DND-41 (cell line): ENCODE measurements at regions not wholly inside any gene's neighbourhood (a gene's known extent, or its start where the extent isn't known, plus 50 kb on each side); places are given as distances from the start of the nearest gene placed in this dataset.

Experiments
- ATAC-seq: fragments of 200-7000 bp; cut with Tn5 transposase; 3 replicates; pipeline ENCODE4 v1.9.1; 2021; ENCODE audit warnings: low read depth; ENCODE audit not compliant: insufficient read depth
- DNase-seq: peaks from one replicate; pipeline ENCODE4 v3.0.0-alpha.2; 2020
- H2AFZ ChIP-seq: 2 replicates; pipeline ENCODE4 v1.6.0; 2012; ENCODE audit warnings: low read depth, low read length
- H3K27ac ChIP-seq: 2 replicates; pipeline ENCODE4 v1.5.1; 2012; ENCODE audit warnings: low read length, inconsistent platforms
- H3K27me3 ChIP-seq: fragments of 200-600 bp; sonication (generic); 2 replicates; pipeline ENCODE4 v1.6.0; 2012; ENCODE audit warnings: low read length, mild to moderate bottlenecking, inconsistent platforms; ENCODE audit not compliant: insufficient read depth, poor library complexity
- H3K36me3 ChIP-seq: 2 replicates; pipeline ENCODE4 v1.5.1; 2012; ENCODE audit warnings: low read length, inconsistent platforms; ENCODE audit not compliant: insufficient read depth
- H3K4me1 ChIP-seq: 2 replicates; pipeline ENCODE4 v1.5.1; 2012; ENCODE audit warnings: mild to moderate bottlenecking, low read length; ENCODE audit not compliant: insufficient read depth
- H3K4me2 ChIP-seq: 2 replicates; pipeline ENCODE4 v1.6.0; 2012; ENCODE audit warnings: mild to moderate bottlenecking, moderate library complexity, low read length, inconsistent platforms; ENCODE audit not compliant: insufficient read depth
- H3K4me3 ChIP-seq, 2 experiments: fragments of 200-600 bp in 1 of 2; shearing (Covaris generic) in 1 of 2; 2 replicates each; pipeline ENCODE4 v1.5.1; 2012 to 2016; ENCODE audit warnings: inconsistent platforms in 2 of 2, low read length in 2 of 2, mild to moderate bottlenecking in 2 of 2, low read depth in 1 of 2, moderate library complexity in 1 of 2
- H3K79me2 ChIP-seq: 2 replicates; pipeline ENCODE4 v1.6.0; 2012; ENCODE audit warnings: low read length, inconsistent platforms; ENCODE audit not compliant: insufficient read depth
- H3K9ac ChIP-seq: 2 replicates; pipeline ENCODE4 v1.6.0; 2012; ENCODE audit warnings: low read depth, mild to moderate bottlenecking, inconsistent platforms, low read length, moderate library complexity
- H3K9me3 ChIP-seq: 2 replicates; pipeline ENCODE4 v1.5.1; 2012; ENCODE audit warnings: low read length, moderate library complexity, mild to moderate bottlenecking, inconsistent platforms; ENCODE audit not compliant: insufficient read depth, severe bottlenecking
- H4K20me1 ChIP-seq: 2 replicates; pipeline ENCODE4 v1.6.0; 2012; ENCODE audit warnings: low read length; ENCODE audit not compliant: insufficient read depth
- EZH2 ChIP-seq: IDR thresholded peaks from 3 replicates; pipeline ENCODE4 v1.6.1; 2012; ENCODE audit warnings: borderline replicate concordance, low read depth, mild to moderate bottlenecking, moderate library complexity, low read length, inconsistent platforms; ENCODE audit not compliant: severe bottlenecking
- TF ChIP-seq, protein P1 (sequence below): IDR thresholded peaks from 2 replicates; pipeline ENCODE4 v1.5.1; 2012; ENCODE audit warnings: borderline replicate concordance, low read length, moderate library complexity, mild to moderate bottlenecking; ENCODE audit not compliant: poor library complexity, severe bottlenecking; ENCODE audit errors: extremely low read depth

GRCh38 chr5:52041842-52042241 is 658.6 kb downstream of the ISL1 start:
- Histone ChIP-seq H3K4me3 (no peak overlapping the region), H3K27me3 (no peaks in the 10 kb centered on the region), H3K9ac (no peak overlapping the region), H3K27ac (no peak overlapping the region), H3K36me3 (no peaks in the 10 kb centered on the region), H2AFZ (no peak overlapping the region), H4K20me1 (no peaks in the 10 kb centered on the region), H3K9me3 (no peaks in the 10 kb centered on the region), H3K79me2 (no peaks in the 10 kb centered on the region), H3K4me1 (no peaks in the 10 kb centered on the region), H3K4me2 (no peak overlapping the region)
- no peak for ATAC-seq
- no peak for TF ChIP-seq EZH2
- TF ChIP-seq, protein P1, sequence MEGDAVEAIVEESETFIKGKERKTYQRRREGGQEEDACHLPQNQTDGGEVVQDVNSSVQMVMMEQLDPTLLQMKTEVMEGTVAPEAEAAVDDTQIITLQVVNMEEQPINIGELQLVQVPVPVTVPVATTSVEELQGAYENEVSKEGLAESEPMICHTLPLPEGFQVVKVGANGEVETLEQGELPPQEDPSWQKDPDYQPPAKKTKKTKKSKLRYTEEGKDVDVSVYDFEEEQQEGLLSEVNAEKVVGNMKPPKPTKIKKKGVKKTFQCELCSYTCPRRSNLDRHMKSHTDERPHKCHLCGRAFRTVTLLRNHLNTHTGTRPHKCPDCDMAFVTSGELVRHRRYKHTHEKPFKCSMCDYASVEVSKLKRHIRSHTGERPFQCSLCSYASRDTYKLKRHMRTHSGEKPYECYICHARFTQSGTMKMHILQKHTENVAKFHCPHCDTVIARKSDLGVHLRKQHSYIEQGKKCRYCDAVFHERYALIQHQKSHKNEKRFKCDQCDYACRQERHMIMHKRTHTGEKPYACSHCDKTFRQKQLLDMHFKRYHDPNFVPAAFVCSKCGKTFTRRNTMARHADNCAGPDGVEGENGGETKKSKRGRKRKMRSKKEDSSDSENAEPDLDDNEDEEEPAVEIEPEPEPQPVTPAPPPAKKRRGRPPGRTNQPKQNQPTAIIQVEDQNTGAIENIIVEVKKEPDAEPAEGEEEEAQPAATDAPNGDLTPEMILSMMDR: no peak
- no peak for DNase-seq

GRCh38 chr5:52043137-52043536 is 659.9 kb downstream of the ISL1 start:
- no peak overlapping the region for H3K9ac ChIP-seq
- no peaks in the 10 kb centered on the region for H3K9me3 ChIP-seq
- no peaks in the 10 kb centered on the region for H4K20me1 ChIP-seq
- H3K79me2 ChIP-seq: no peaks in the 10 kb centered on the region
- no peak overlapping the region for H2AFZ ChIP-seq
- H3K4me3 ChIP-seq: no peak overlapping the region
- H3K27me3 ChIP-seq: no peaks in the 10 kb centered on the region
- TF ChIP-seq, protein P1: no peak
- TF ChIP-seq EZH2: no peak
- DNase-seq (no peak), ATAC-seq (no peak)
- H3K27ac ChIP-seq: no peak overlapping the region
- H3K4me2 ChIP-seq: no peak overlapping the region
- H3K4me1 ChIP-seq: no peaks in the 10 kb centered on the region
- no peaks in the 10 kb centered on the region for H3K36me3 ChIP-seq

GRCh38 chr5:52043543-52043942 is 660.3 kb downstream of the ISL1 start:
- no peak overlapping the region for H3K9ac ChIP-seq
- H3K4me3 ChIP-seq: no peak overlapping the region
- H3K36me3 ChIP-seq: no peaks in the 10 kb centered on the region
- TF ChIP-seq, protein P1: no peak
- no peak for TF ChIP-seq EZH2
- no peaks in the 10 kb centered on the region for H3K9me3 ChIP-seq
- no peaks in the 10 kb centered on the region for H4K20me1 ChIP-seq
- no peak overlapping the region for H3K27ac ChIP-seq
- H3K27me3 ChIP-seq: no peaks in the 10 kb centered on the region
- H3K4me1 ChIP-seq: no peaks in the 10 kb centered on the region
- H3K4me2 ChIP-seq: no peak overlapping the region
- H3K79me2 ChIP-seq: no peaks in the 10 kb centered on the region
- no peak for DNase-seq
- ATAC-seq: no peak
- no peak overlapping the region for H2AFZ ChIP-seq

DNA sequence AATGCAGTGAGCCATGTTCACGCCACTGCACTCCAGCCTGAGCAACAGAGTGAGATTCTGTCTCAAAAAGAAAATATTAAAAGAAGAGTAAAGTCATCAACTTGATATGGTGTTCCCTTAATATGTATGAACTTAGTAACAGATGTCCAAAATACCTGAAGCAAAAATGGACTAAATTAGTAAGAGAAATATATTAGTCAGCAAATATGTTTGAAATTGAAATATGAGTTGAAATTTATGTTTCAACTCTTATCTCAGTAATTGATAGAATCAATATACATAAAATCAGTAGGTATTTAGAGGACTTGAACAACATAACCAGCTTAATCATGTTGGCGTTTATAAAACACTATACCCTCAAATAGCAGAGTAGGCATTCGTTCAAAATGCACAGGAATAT is 668.5 kb downstream of the ISL1 start:
- TF ChIP-seq EZH2: no peak
- TF ChIP-seq, protein P1: no peak
- no peaks in the 10 kb centered on the region for H3K79me2 ChIP-seq
- H4K20me1 ChIP-seq: no peaks in the 10 kb centered on the region
- H3K4me3 ChIP-seq: no peak overlapping the region
- no peak overlapping the region for H3K27ac ChIP-seq
- no peak for DNase-seq
- no peak overlapping the region for H3K9ac ChIP-seq
- H3K27me3 ChIP-seq: no peaks in the 10 kb centered on the region
- no peak overlapping the region for H2AFZ ChIP-seq
- ATAC-seq: no peak
- no peaks in the 10 kb centered on the region for H3K9me3 ChIP-seq
- H3K4me1 ChIP-seq: no peaks in the 10 kb centered on the region
- H3K36me3 ChIP-seq: no peaks in the 10 kb centered on the region
- no peak overlapping the region for H3K4me2 ChIP-seq
